WTC11 (cell line): ENCODE measurements at regions not wholly inside any gene's neighbourhood (a gene's known extent, or its start where the extent isn't known, plus 50 kb on each side); places are given as distances from the start of the nearest gene placed in this dataset.
"Not testable (repeated sequence)": the region's sequence is repeated elsewhere in the genome, so short reads cannot be mapped to it uniquely, and the experiment has no call there.

ENCODE experiments used
- NFE2L1 ChIP-seq: sonication (generic); formaldehyde crosslinking; IDR thresholded peaks from 2 replicates; pipeline ENCODE4 v1.8.1; 2023; ENCODE audit warnings: missing genetic modification reagents
- NR3C1 ChIP-seq: sonication (generic); formaldehyde crosslinking; conservative IDR thresholded peaks from 2 replicates; pipeline ENCODE4 v1.8.1; 2023; ENCODE audit warnings: low read depth, mild to moderate bottlenecking, missing genetic modification reagents
- OVOL2 ChIP-seq: fragments of 250-450 bp; sonication (Bioruptor Pico); IDR thresholded peaks from 2 replicates; pipeline ENCODE4 v1.9.0; 2021; ENCODE audit warnings: mild to moderate bottlenecking, borderline replicate concordance
- SP1 ChIP-seq: sonication (generic); formaldehyde crosslinking; conservative IDR thresholded peaks from 2 replicates; pipeline ENCODE4 v1.8.1; 2022; ENCODE audit warnings: missing genetic modification reagents
- TP53 ChIP-seq: sonication (generic); formaldehyde crosslinking; IDR thresholded peaks from 2 replicates; pipeline ENCODE4 v1.8.1; 2023; ENCODE audit warnings: mild to moderate bottlenecking, missing genetic modification reagents
- ZNF121 ChIP-seq: sonication (generic); formaldehyde crosslinking; IDR thresholded peaks from 2 replicates; pipeline ENCODE4 v1.8.0; 2023; ENCODE audit warnings: missing genetic modification reagents
- ZNF263 ChIP-seq: sonication (generic); formaldehyde crosslinking; IDR thresholded peaks from 2 replicates; pipeline ENCODE4 v1.8.1; 2022; ENCODE audit warnings: low read depth, mild to moderate bottlenecking, moderate library complexity, missing genetic modification reagents
- TF ChIP-seq, protein P1 (sequence below): fragments of 200-600 bp; IDR thresholded peaks from 2 replicates; pipeline ENCODE4 v1.8.0; 2022; ENCODE audit warnings: antibody characterized with exemption
- TF ChIP-seq, protein P2 (sequence below): sonication (generic); formaldehyde crosslinking; IDR thresholded peaks from 2 replicates; pipeline ENCODE4 v1.8.1; 2022; ENCODE audit warnings: mild to moderate bottlenecking, moderate library complexity, missing genetic modification reagents
- TF ChIP-seq, protein P3 (sequence below): fragments of 250-450 bp; sonication (Bioruptor Pico); IDR thresholded peaks from 2 replicates; pipeline ENCODE4 v1.9.0; 2021; ENCODE audit warnings: mild to moderate bottlenecking
- TF ChIP-seq, protein P4 (sequence below): fragments of 250-450 bp; sonication (Bioruptor Pico); IDR thresholded peaks from 2 replicates; pipeline ENCODE4 v1.9.0; 2021; ENCODE audit warnings: mild to moderate bottlenecking
- TF ChIP-seq, protein P5 (sequence below): sonication (generic); formaldehyde crosslinking; IDR thresholded peaks from 2 replicates; pipeline ENCODE4 v1.8.0; 2022; ENCODE audit warnings: mild to moderate bottlenecking, missing genetic modification reagents
- TF ChIP-seq, protein P6 (sequence below): sonication (generic); formaldehyde crosslinking; IDR thresholded peaks from 2 replicates; pipeline ENCODE4 v1.8.0; 2022; ENCODE audit warnings: mild to moderate bottlenecking, missing genetic modification reagents

DNA sequence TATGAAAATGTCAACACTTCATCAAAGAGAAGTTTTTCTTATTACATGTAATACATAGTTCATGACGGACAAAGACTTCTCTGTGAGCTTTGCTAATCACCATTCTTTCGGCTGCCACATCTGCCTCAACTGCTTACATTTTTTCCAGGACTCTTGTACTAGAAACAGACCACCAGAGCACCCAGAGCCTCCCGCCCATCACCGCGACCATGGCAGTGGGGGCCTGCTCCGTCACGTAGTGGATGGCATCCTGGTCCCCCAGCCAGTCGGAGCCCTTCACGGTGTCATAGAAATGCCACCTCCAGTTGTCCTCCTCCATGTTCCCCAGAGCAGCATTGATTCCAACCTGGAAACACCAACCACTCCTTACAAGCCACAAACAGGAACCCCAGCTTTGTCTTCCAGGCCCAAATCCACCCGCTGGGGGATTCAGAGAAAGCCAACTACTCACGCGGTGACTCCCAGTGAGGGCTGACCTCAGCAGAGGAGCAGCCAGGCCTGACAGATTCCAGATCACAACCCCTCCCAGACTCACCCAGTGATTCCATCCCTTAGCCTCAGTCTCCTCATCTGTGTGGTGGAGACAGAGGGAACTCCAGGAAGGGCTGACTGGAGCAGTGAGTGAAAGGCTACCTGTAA lies 76.2 kb upstream of the TNK2 start:
- TF ChIP-seq, protein P1, sequence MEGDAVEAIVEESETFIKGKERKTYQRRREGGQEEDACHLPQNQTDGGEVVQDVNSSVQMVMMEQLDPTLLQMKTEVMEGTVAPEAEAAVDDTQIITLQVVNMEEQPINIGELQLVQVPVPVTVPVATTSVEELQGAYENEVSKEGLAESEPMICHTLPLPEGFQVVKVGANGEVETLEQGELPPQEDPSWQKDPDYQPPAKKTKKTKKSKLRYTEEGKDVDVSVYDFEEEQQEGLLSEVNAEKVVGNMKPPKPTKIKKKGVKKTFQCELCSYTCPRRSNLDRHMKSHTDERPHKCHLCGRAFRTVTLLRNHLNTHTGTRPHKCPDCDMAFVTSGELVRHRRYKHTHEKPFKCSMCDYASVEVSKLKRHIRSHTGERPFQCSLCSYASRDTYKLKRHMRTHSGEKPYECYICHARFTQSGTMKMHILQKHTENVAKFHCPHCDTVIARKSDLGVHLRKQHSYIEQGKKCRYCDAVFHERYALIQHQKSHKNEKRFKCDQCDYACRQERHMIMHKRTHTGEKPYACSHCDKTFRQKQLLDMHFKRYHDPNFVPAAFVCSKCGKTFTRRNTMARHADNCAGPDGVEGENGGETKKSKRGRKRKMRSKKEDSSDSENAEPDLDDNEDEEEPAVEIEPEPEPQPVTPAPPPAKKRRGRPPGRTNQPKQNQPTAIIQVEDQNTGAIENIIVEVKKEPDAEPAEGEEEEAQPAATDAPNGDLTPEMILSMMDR = not testable (repeated sequence)
- TF ChIP-seq SP1 (CRISPR knock-in tag); NR3C1 (CRISPR knock-in tag); TP53 (CRISPR knock-in tag); ZNF121 (CRISPR knock-in tag); NFE2L1 (CRISPR knock-in tag); OVOL2; ZNF263 (CRISPR knock-in tag): not testable (repeated sequence)
- TF ChIP-seq, protein P2, sequence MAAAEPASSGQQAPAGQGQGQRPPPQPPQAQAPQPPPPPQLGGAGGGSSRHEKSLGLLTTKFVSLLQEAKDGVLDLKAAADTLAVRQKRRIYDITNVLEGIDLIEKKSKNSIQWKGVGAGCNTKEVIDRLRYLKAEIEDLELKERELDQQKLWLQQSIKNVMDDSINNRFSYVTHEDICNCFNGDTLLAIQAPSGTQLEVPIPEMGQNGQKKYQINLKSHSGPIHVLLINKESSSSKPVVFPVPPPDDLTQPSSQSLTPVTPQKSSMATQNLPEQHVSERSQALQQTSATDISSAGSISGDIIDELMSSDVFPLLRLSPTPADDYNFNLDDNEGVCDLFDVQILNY (CRISPR knock-in tag) = not testable (repeated sequence)
- TF ChIP-seq, protein P3, sequence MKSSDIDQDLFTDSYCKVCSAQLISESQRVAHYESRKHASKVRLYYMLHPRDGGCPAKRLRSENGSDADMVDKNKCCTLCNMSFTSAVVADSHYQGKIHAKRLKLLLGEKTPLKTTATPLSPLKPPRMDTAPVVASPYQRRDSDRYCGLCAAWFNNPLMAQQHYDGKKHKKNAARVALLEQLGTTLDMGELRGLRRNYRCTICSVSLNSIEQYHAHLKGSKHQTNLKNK = not testable (repeated sequence)
- TF ChIP-seq, protein P4, sequence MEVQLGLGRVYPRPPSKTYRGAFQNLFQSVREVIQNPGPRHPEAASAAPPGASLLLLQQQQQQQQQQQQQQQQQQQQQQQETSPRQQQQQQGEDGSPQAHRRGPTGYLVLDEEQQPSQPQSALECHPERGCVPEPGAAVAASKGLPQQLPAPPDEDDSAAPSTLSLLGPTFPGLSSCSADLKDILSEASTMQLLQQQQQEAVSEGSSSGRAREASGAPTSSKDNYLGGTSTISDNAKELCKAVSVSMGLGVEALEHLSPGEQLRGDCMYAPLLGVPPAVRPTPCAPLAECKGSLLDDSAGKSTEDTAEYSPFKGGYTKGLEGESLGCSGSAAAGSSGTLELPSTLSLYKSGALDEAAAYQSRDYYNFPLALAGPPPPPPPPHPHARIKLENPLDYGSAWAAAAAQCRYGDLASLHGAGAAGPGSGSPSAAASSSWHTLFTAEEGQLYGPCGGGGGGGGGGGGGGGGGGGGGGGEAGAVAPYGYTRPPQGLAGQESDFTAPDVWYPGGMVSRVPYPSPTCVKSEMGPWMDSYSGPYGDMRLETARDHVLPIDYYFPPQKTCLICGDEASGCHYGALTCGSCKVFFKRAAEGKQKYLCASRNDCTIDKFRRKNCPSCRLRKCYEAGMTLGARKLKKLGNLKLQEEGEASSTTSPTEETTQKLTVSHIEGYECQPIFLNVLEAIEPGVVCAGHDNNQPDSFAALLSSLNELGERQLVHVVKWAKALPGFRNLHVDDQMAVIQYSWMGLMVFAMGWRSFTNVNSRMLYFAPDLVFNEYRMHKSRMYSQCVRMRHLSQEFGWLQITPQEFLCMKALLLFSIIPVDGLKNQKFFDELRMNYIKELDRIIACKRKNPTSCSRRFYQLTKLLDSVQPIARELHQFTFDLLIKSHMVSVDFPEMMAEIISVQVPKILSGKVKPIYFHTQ (CRISPR knock-in tag) = not testable (repeated sequence)
- TF ChIP-seq, protein P5, sequence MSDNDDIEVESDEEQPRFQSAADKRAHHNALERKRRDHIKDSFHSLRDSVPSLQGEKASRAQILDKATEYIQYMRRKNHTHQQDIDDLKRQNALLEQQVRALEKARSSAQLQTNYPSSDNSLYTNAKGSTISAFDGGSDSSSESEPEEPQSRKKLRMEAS (CRISPR knock-in tag) = not testable (repeated sequence)
- TF ChIP-seq, protein P6, sequence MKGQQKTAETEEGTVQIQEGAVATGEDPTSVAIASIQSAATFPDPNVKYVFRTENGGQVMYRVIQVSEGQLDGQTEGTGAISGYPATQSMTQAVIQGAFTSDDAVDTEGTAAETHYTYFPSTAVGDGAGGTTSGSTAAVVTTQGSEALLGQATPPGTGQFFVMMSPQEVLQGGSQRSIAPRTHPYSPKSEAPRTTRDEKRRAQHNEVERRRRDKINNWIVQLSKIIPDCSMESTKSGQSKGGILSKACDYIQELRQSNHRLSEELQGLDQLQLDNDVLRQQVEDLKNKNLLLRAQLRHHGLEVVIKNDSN = not testable (repeated sequence)
